CD14-positive monocyte (primary cell): ENCODE measurements at regions not wholly inside any gene's neighbourhood (a gene's known extent, or its start where the extent isn't known, plus 50 kb on each side); places are given as distances from the start of the nearest gene placed in this dataset.

ENCODE experiments used
- DNase-seq, 3 donors: peaks; one replicate each; pipeline ENCODE4 v3.0.0-alpha.2; 2011 to 2022
- H2AFZ ChIP-seq: 2 replicates; pipeline ENCODE4 v1.6.0; 2012; ENCODE audit warnings: mild to moderate bottlenecking, low read depth, low read length, inconsistent platforms; ENCODE audit not compliant: insufficient read depth, poor library complexity, severe bottlenecking
- H3K27ac ChIP-seq, 2 donors: 1 replicate in 1 of 2; 2 replicates in 1 of 2; pipeline ENCODE4 v1.5.1; 2012 to 2013; ENCODE audit warnings: low read length in 2 of 2, control low read depth in 1 of 2, inconsistent platforms in 1 of 2, low read depth in 1 of 2, mild to moderate bottlenecking in 1 of 2
- H3K27me3 ChIP-seq, 2 donors: one replicate each; pipeline versions ENCODE4 v1.6.0 to v1.6.1; 2011 to 2013; ENCODE audit warnings: low read length in 2 of 2; ENCODE audit not compliant: control insufficient read depth in 2 of 2, insufficient read depth in 2 of 2
- H3K36me3 ChIP-seq, 2 donors: replicated peaks in 1 of 2; 1 replicate in 1 of 2; 2 replicates in 1 of 2; pipeline versions ENCODE4 v1.5.1 to v1.6.1; 2012 to 2013; ENCODE audit warnings: low read length in 2 of 2, control low read depth in 1 of 2, inconsistent platforms in 1 of 2, mild to moderate bottlenecking in 1 of 2; ENCODE audit not compliant: insufficient read depth in 2 of 2, control insufficient read depth in 1 of 2
- H3K4me1 ChIP-seq, 2 donors: 1 replicate in 1 of 2; 2 replicates in 1 of 2; pipeline versions ENCODE4 v1.5.1 to v1.6.1; 2012 to 2013; ENCODE audit warnings: low read length in 2 of 2, control low read depth in 1 of 2, inconsistent platforms in 1 of 2, mild to moderate bottlenecking in 1 of 2, moderate library complexity in 1 of 2; ENCODE audit not compliant: insufficient read depth in 2 of 2, control insufficient read depth in 1 of 2
- H3K4me2 ChIP-seq: replicated peaks from 2 replicates; pipeline ENCODE3; 2012; ENCODE audit warnings: low read length, moderate library complexity, mild to moderate bottlenecking; ENCODE audit not compliant: poor library complexity, severe bottlenecking; ENCODE audit errors: extremely low read depth
- H3K4me3 ChIP-seq, 3 experiments: fragments of 200-600 bp in 1 of 3; sonication (generic) in 1 of 3; replicated peaks in 1 of 3; 1 replicate in 2 of 3; 2 replicates in 1 of 3; pipeline ENCODE4 v1.5.1; 2011 to 2013; ENCODE audit warnings: low read length in 3 of 3, mild to moderate bottlenecking in 3 of 3, control low read depth in 2 of 3, low read depth in 2 of 3, inconsistent platforms in 1 of 3, moderate library complexity in 1 of 3
- H3K79me2 ChIP-seq: 2 replicates; pipeline ENCODE4 v1.6.0; 2012; ENCODE audit warnings: mild to moderate bottlenecking, control low read depth, inconsistent platforms, low read length, moderate library complexity; ENCODE audit not compliant: insufficient read depth
- H3K9ac ChIP-seq: 2 replicates; pipeline ENCODE4 v1.6.0; 2017; ENCODE audit warnings: low read length, mild to moderate bottlenecking; ENCODE audit not compliant: insufficient read depth, poor library complexity, severe bottlenecking
- H3K9me3 ChIP-seq, 2 donors: replicated peaks in 1 of 2; 1 replicate in 1 of 2; 2 replicates in 1 of 2; pipeline versions ENCODE4 v1.5.1 to v1.6.1; 2012 to 2013; ENCODE audit warnings: low read length in 2 of 2, control low read depth in 1 of 2; ENCODE audit not compliant: control insufficient read depth in 1 of 2, insufficient read depth in 1 of 2
- H4K20me1 ChIP-seq: 2 replicates; pipeline ENCODE4 v1.6.0; 2012; ENCODE audit warnings: mild to moderate bottlenecking, low read length, control low read depth, moderate library complexity; ENCODE audit not compliant: insufficient read depth
- H3K27ac Mint-ChIP-seq, 7 donors: one replicate each; pipeline ENCODE4 v1.8.0; 2020; ENCODE audit warnings: mild to moderate bottlenecking in 7 of 7, mixed read lengths in 7 of 7, moderate library complexity in 6 of 7, inconsistent platforms in 2 of 7
- H3K27me3 Mint-ChIP-seq, 3 donors: one replicate each; pipeline ENCODE4 v1.8.0; 2021 to 2022; ENCODE audit warnings: low read depth in 3 of 3, mild to moderate bottlenecking in 3 of 3, mixed read lengths in 3 of 3, moderate library complexity in 3 of 3, inconsistent platforms in 1 of 3
- H3K36me3 Mint-ChIP-seq, 2 donors: one replicate each; pipeline ENCODE4 v1.8.0; 2020; ENCODE audit warnings: mixed read lengths in 2 of 2, inconsistent platforms in 1 of 2, mild to moderate bottlenecking in 1 of 2
- H3K4me1 Mint-ChIP-seq: one replicate; pipeline ENCODE4 v1.8.0; 2020; ENCODE audit warnings: mild to moderate bottlenecking, mixed read lengths
- H3K4me3 Mint-ChIP-seq, 2 donors: one replicate each; pipeline ENCODE4 v1.8.0; 2020; ENCODE audit warnings: mild to moderate bottlenecking in 2 of 2, mixed read lengths in 2 of 2, moderate library complexity in 1 of 2
- H3K9me3 Mint-ChIP-seq, 7 donors: one replicate each; pipeline ENCODE4 v1.8.0; 2020 to 2022; ENCODE audit warnings: mixed read lengths in 7 of 7, mild to moderate bottlenecking in 6 of 7, moderate library complexity in 6 of 7, inconsistent platforms in 2 of 7
- WGBS: methylation state at CpG from one replicate; pipeline ENCODE4 v1.1.5; 2013; ENCODE audit warnings: missing lambda C conversion rate; ENCODE audit not compliant: insufficient coverage; 5-methylcytosine and 5-hydroxymethylcytosine counted together
- intact Hi-C, 2 donors: fragments of 100-400 bp; cut with micrococcal nuclease; formaldehyde crosslinking; loops; one replicate each; pipeline versions ENCODE4 v1.15.0 to v1.15.1; 2023
- TF ChIP-seq, protein P1 (sequence below): fragments of 200-600 bp; IDR thresholded peaks from one replicate; pipeline ENCODE4 v1.8.0; 2022; ENCODE audit warnings: antibody characterized with exemption, mild to moderate bottlenecking

DNA sequence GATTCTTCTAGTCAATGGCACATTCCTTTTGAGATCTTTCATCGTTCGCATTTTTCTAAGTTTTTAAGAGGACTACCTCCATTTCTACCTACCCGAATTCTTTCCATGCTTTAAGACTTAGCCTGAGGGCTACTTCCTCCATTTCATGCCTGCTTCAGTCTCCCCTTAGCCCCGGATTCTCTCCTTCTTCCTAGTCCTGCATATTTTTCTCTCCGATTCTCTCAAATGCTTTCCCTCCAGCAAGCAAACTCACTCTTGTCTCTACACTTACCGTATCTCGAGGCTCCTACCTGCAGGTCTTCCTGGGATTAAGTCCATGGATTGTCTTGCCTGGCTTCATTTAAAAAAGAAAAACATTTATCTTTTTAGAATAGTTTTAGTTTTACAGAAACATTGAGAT lies 354.4 kb downstream of the MYCN start:
- H2AFZ ChIP-seq, result no peak overlapping the region
- Mint-ChIP-seq H3K27ac (no peak overlapping the region), H3K4me1 (no peaks in the 10 kb centered on the region), H3K4me3 (no peak overlapping the region), H3K27me3 (peaks cover 0 to 2% (median 0%) of the 10 kb centered on the region in 3 donors), H3K36me3 (no peaks in the 10 kb centered on the region), H3K9me3 (no peaks in the 10 kb centered on the region)
- H3K4me1 ChIP-seq, result no peaks in the 10 kb centered on the region
- intact Hi-C loops, result no loop called here
- no peaks in the 10 kb centered on the region for H4K20me1 ChIP-seq
- H3K4me3 ChIP-seq, result no peak overlapping the region
- no peak overlapping the region for H3K4me2 ChIP-seq
- 98% methylated on average over 5 of the region's 7 CpGs for WGBS
- no peaks in the 10 kb centered on the region for H3K79me2 ChIP-seq
- DNase-seq, result no peak
- no peaks in the 10 kb centered on the region for H3K36me3 ChIP-seq
- H3K27ac ChIP-seq, result no peak overlapping the region
- no peaks in the 10 kb centered on the region for H3K9me3 ChIP-seq
- TF ChIP-seq, protein P1, sequence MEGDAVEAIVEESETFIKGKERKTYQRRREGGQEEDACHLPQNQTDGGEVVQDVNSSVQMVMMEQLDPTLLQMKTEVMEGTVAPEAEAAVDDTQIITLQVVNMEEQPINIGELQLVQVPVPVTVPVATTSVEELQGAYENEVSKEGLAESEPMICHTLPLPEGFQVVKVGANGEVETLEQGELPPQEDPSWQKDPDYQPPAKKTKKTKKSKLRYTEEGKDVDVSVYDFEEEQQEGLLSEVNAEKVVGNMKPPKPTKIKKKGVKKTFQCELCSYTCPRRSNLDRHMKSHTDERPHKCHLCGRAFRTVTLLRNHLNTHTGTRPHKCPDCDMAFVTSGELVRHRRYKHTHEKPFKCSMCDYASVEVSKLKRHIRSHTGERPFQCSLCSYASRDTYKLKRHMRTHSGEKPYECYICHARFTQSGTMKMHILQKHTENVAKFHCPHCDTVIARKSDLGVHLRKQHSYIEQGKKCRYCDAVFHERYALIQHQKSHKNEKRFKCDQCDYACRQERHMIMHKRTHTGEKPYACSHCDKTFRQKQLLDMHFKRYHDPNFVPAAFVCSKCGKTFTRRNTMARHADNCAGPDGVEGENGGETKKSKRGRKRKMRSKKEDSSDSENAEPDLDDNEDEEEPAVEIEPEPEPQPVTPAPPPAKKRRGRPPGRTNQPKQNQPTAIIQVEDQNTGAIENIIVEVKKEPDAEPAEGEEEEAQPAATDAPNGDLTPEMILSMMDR, result no peak
- no peak overlapping the region for H3K9ac ChIP-seq
- no peaks in the 10 kb centered on the region for H3K27me3 ChIP-seq

DNA sequence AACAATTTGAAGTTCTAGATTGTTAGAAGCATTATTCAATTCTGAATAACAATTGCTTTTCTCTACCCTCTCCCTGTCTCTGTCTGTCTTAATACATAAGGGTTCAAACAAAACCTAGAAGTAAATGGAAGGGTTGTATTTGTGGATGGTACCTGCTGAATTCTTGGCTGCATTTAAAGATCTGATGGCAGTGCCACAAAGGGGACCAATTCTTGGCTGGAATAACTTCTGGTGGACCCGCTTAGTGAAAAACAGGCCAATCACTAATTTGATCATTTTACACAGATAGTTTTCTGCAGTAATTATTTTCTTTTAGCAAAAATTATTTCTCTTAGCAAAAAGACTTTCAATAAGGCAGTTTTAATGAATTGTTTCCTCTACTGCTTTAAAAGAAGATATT lies 353.5 kb downstream of the MYCN start:
- no peak overlapping the region for H2AFZ ChIP-seq

More for the DNA sequence above, 353.5 kb downstream of the MYCN start:
- intact Hi-C loops, result no loop called here
- Histone ChIP-seq H3K4me2 (no peak overlapping the region), H3K36me3 (no peaks in the 10 kb centered on the region), H4K20me1 (no peaks in the 10 kb centered on the region), H3K27ac (no peak overlapping the region), H3K27me3 (no peaks in the 10 kb centered on the region), H3K79me2 (no peaks in the 10 kb centered on the region), H3K4me1 (no peaks in the 10 kb centered on the region), H3K9me3 (no peaks in the 10 kb centered on the region), H3K4me3 (no peak overlapping the region), H3K9ac (no peak overlapping the region)
- Mint-ChIP-seq H3K27me3 (peaks cover 0 to 2% (median 0%) of the 10 kb centered on the region in 3 donors), H3K4me1 (no peaks in the 10 kb centered on the region), H3K9me3 (no peaks in the 10 kb centered on the region), H3K36me3 (no peaks in the 10 kb centered on the region), H3K4me3 (no peak overlapping the region), H3K27ac (no peak overlapping the region)
- no peak for DNase-seq
- TF ChIP-seq, protein P1, result no peak
- no CpG with 5 or more reads among the region's 1 CpG for WGBS
